Liver (tissue), 3 donors: ENCODE measurements at regions not wholly inside any gene's neighbourhood (a gene's known extent, or its start where the extent isn't known, plus 50 kb on each side); places are given as distances from the start of the nearest gene placed in this dataset.

Source experiments
- ATF3 ChIP-seq: IDR thresholded peaks from 2 replicates; pipeline ENCODE4 v1.6.1; 2016; ENCODE audit warnings: antibody characterized with exemption
- CTCF ChIP-seq: fragments of 150-350 bp; IDR thresholded peaks from 2 replicates; pipeline ENCODE4 v1.5.1; 2017; ENCODE audit warnings: improper control_type of control experiment, low read depth, low read length; ENCODE audit not compliant: missing input control
- EGR1 ChIP-seq, 2 donors: IDR thresholded peaks; 2 replicates each; pipeline ENCODE4 v1.6.1; 2016 to 2018; ENCODE audit warnings: antibody characterized with exemption in 2 of 2, low read depth in 2 of 2
- FOXA1 ChIP-seq: IDR thresholded peaks from 2 replicates; pipeline ENCODE4 v1.6.1; 2016; ENCODE audit warnings: antibody characterized with exemption
- GABPA ChIP-seq, 2 donors: IDR thresholded peaks in 1 of 2; conservative IDR thresholded peaks in 1 of 2; 2 replicates each; pipeline ENCODE4 v1.6.1; 2016; ENCODE audit warnings: antibody characterized with exemption in 2 of 2, mild to moderate bottlenecking in 1 of 2, moderate library complexity in 1 of 2
- HNF4G ChIP-seq: IDR thresholded peaks from 2 replicates; pipeline ENCODE4 v1.6.1; 2016; ENCODE audit warnings: antibody characterized with exemption
- JUND ChIP-seq, 2 donors: IDR thresholded peaks; 2 replicates each; pipeline ENCODE4 v1.6.1; 2016; ENCODE audit warnings: antibody characterized with exemption in 2 of 2
- MAX ChIP-seq: IDR thresholded peaks from 2 replicates; pipeline ENCODE4 v1.6.1; 2016; ENCODE audit warnings: antibody characterized with exemption
- RAD21 ChIP-seq, 2 donors: IDR thresholded peaks; 2 replicates each; pipeline ENCODE4 v1.6.1; 2016; ENCODE audit warnings: antibody characterized with exemption in 2 of 2, mild to moderate bottlenecking in 2 of 2
- REST ChIP-seq: IDR thresholded peaks from 2 replicates; pipeline ENCODE4 v1.6.1; 2016; ENCODE audit warnings: antibody characterized with exemption, mild to moderate bottlenecking
- SP1 ChIP-seq: IDR thresholded peaks from 2 replicates; pipeline ENCODE4 v1.6.1; 2018; ENCODE audit warnings: antibody characterized with exemption, mild to moderate bottlenecking
- TAF1 ChIP-seq: conservative IDR thresholded peaks from 2 replicates; pipeline ENCODE4 v1.6.1; 2016; ENCODE audit warnings: antibody characterized with exemption, mild to moderate bottlenecking
- YY1 ChIP-seq: IDR thresholded peaks from 2 replicates; pipeline ENCODE4 v1.6.1; 2016; ENCODE audit warnings: antibody characterized with exemption, mild to moderate bottlenecking
- TF ChIP-seq, protein P1 (sequence below): IDR thresholded peaks from 2 replicates; pipeline ENCODE4 v1.6.1; 2016; ENCODE audit warnings: antibody characterized with exemption
- donor health status: healthy.
- donor health status: healthy.

DNA sequence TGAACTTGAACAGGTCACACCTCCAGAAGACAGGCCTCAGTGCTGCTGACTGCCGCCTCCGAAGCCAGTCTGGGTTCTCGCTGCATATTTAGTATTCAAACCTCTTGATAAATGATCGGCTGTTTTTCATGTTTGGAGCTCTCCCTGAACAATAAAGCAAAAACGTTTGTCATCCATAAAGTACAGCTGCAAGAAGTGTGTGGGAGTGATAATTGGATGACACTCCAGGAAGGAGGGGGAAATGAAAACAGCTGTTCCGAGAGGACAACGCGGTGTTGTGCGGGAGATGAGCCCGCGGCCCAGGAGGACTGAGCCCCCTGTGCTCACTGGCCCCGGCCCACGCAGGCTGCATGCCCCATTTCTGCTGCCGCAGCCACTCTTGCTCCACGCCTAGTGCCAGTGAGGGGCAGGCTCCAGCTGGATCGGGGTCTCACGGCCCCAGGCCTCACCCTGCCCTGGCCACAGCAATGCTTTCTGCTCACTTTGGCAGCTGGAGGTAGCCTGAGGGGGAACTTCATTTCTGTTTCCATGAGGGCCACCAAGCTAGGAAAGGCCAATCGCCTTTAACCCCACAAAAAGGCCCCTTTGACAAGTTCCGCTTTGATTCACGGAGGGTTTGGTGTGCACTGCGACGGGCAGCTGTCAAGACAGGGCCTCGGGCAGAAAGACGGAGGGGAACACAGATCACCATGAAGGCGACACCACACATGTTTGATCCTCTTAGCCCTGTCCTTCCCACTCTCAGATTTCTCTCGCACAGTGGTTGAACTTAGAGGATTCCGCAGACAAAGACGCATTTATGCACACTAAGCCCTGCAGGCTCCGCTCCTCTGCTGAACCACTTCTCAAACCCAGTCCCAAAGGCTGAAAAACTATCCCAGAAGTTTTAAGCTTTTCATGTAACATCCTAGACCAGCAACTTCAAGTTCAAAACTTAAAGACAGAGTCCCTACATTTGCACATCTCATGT is 537.6 kb downstream of the EFNB2 start:
- TF ChIP-seq MAX, result no peak
- no peak for TF ChIP-seq CTCF
- TF ChIP-seq TAF1, result no peak
- TF ChIP-seq REST, result no peak
- TF ChIP-seq, protein P1, sequence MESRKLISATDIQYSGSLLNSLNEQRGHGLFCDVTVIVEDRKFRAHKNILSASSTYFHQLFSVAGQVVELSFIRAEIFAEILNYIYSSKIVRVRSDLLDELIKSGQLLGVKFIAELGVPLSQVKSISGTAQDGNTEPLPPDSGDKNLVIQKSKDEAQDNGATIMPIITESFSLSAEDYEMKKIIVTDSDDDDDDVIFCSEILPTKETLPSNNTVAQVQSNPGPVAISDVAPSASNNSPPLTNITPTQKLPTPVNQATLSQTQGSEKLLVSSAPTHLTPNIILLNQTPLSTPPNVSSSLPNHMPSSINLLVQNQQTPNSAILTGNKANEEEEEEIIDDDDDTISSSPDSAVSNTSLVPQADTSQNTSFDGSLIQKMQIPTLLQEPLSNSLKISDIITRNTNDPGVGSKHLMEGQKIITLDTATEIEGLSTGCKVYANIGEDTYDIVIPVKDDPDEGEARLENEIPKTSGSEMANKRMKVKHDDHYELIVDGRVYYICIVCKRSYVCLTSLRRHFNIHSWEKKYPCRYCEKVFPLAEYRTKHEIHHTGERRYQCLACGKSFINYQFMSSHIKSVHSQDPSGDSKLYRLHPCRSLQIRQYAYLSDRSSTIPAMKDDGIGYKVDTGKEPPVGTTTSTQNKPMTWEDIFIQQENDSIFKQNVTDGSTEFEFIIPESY, result no peak
- TF ChIP-seq SP1, result no peak
- TF ChIP-seq ATF3, result no peak
- no peak for TF ChIP-seq EGR1 (IDR thresholded peaks at IDR 0.05; ENCODE audit: low read depth in 2 of 2)
- no peak for TF ChIP-seq RAD21 (IDR thresholded peaks at IDR 0.05)
- no peak for TF ChIP-seq JUND (IDR thresholded peaks at IDR 0.05)
- no peak for TF ChIP-seq GABPA (IDR thresholded peaks at IDR 0.05 in 1 of 2, conservative IDR thresholded peaks at IDR 0.05 in 1 of 2)
- TF ChIP-seq YY1, result no peak
- TF ChIP-seq FOXA1, result no peak
- no peak for TF ChIP-seq HNF4G
